ENCODE measurements at regions not wholly inside any gene's neighbourhood (a gene's known extent, or its start where the extent isn't known, plus 50 kb on each side); places are given as distances from the start of the nearest gene placed in this dataset.

DNA sequence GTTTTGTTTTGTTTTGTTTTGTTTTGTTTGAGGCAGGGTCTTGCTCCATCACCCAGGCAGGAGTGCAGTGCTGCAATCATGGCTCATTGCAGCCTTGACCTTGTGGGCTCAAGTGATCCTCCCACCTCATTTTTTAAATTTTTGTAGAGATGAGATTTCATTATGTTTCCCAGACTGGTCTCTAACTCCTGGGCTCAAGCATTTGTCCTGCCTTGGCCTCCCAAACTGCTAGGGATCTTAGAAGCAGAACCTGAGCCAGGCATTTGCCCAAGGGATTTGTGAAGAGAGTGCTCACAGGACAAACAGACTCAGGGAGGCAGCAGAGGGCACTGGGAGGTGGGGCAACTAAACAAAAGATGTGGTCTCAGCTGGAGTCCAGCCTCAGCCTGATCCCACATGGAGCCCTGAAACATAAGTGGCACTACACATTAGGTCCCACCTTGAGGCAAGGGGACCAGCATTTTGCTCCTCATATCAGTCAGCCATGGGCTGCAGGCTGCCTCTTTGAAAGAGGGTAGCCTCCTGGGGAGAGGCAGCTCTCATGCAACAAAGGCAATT is 86.2 kb upstream of the CMKLR1 start:
- TF ChIP-seq JUN (CRISPR knock-in tag; IDR thresholded peaks at IDR 0.05) (no peak), GPN1 (CRISPR knock-in tag; IDR thresholded peaks at IDR 0.05; ENCODE audit: borderline replicate concordance) (no peak), KLF9 (CRISPR knock-in tag; IDR thresholded peaks at IDR 0.05; ENCODE audit: low read depth) (no peak), MTF1 (CRISPR knock-in tag; IDR thresholded peaks at IDR 0.05) (no peak), ZNF672 (CRISPR knock-in tag; IDR thresholded peaks at IDR 0.05) (no peak), TOPORS (CRISPR knock-in tag; IDR thresholded peaks at IDR 0.05) (no peak), ZNF766 (CRISPR knock-in tag; IDR thresholded peaks at IDR 0.05; ENCODE audit: borderline replicate concordance) (no peak), MIER3 (CRISPR knock-in tag; IDR thresholded peaks at IDR 0.05; ENCODE audit: borderline replicate concordance) (no peak)
- TF ChIP-seq, protein P1, sequence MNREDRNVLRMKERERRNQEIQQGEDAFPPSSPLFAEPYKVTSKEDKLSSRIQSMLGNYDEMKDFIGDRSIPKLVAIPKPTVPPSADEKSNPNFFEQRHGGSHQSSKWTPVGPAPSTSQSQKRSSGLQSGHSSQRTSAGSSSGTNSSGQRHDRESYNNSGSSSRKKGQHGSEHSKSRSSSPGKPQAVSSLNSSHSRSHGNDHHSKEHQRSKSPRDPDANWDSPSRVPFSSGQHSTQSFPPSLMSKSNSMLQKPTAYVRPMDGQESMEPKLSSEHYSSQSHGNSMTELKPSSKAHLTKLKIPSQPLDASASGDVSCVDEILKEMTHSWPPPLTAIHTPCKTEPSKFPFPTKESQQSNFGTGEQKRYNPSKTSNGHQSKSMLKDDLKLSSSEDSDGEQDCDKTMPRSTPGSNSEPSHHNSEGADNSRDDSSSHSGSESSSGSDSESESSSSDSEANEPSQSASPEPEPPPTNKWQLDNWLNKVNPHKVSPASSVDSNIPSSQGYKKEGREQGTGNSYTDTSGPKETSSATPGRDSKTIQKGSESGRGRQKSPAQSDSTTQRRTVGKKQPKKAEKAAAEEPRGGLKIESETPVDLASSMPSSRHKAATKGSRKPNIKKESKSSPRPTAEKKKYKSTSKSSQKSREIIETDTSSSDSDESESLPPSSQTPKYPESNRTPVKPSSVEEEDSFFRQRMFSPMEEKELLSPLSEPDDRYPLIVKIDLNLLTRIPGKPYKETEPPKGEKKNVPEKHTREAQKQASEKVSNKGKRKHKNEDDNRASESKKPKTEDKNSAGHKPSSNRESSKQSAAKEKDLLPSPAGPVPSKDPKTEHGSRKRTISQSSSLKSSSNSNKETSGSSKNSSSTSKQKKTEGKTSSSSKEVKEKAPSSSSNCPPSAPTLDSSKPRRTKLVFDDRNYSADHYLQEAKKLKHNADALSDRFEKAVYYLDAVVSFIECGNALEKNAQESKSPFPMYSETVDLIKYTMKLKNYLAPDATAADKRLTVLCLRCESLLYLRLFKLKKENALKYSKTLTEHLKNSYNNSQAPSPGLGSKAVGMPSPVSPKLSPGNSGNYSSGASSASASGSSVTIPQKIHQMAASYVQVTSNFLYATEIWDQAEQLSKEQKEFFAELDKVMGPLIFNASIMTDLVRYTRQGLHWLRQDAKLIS (CRISPR knock-in tag; IDR thresholded peaks at IDR 0.05), result no peak
- TF ChIP-seq, protein P2, sequence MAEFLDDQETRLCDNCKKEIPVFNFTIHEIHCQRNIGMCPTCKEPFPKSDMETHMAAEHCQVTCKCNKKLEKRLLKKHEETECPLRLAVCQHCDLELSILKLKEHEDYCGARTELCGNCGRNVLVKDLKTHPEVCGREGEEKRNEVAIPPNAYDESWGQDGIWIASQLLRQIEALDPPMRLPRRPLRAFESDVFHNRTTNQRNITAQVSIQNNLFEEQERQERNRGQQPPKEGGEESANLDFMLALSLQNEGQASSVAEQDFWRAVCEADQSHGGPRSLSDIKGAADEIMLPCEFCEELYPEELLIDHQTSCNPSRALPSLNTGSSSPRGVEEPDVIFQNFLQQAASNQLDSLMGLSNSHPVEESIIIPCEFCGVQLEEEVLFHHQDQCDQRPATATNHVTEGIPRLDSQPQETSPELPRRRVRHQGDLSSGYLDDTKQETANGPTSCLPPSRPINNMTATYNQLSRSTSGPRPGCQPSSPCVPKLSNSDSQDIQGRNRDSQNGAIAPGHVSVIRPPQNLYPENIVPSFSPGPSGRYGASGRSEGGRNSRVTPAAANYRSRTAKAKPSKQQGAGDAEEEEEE (CRISPR knock-in tag; IDR thresholded peaks at IDR 0.05; ENCODE audit: borderline replicate concordance), result no peak
- TF ChIP-seq, protein P3, sequence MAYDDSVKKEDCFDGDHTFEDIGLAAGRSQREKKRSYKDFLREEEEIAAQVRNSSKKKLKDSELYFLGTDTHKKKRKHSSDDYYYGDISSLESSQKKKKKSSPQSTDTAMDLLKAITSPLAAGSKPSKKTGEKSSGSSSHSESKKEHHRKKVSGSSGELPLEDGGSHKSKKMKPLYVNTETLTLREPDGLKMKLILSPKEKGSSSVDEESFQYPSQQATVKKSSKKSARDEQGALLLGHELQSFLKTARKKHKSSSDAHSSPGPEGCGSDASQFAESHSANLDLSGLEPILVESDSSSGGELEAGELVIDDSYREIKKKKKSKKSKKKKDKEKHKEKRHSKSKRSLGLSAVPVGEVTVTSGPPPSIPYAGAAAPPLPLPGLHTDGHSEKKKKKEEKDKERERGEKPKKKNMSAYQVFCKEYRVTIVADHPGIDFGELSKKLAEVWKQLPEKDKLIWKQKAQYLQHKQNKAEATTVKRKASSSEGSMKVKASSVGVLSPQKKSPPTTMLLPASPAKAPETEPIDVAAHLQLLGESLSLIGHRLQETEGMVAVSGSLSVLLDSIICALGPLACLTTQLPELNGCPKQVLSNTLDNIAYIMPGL (CRISPR knock-in tag; IDR thresholded peaks at IDR 0.05; ENCODE audit: borderline replicate concordance in 1 of 2, low read depth in 1 of 2), result no peak
- TF ChIP-seq, protein P4, sequence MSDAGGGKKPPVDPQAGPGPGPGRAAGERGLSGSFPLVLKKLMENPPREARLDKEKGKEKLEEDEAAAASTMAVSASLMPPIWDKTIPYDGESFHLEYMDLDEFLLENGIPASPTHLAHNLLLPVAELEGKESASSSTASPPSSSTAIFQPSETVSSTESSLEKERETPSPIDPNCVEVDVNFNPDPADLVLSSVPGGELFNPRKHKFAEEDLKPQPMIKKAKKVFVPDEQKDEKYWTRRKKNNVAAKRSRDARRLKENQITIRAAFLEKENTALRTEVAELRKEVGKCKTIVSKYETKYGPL (CRISPR knock-in tag; IDR thresholded peaks at IDR 0.05), result no peak
- TF ChIP-seq, protein P5, sequence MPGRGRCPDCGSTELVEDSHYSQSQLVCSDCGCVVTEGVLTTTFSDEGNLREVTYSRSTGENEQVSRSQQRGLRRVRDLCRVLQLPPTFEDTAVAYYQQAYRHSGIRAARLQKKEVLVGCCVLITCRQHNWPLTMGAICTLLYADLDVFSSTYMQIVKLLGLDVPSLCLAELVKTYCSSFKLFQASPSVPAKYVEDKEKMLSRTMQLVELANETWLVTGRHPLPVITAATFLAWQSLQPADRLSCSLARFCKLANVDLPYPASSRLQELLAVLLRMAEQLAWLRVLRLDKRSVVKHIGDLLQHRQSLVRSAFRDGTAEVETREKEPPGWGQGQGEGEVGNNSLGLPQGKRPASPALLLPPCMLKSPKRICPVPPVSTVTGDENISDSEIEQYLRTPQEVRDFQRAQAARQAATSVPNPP (CRISPR knock-in tag; IDR thresholded peaks at IDR 0.05), result no peak
- ATAC-seq, result no peak
- Histone ChIP-seq H2AFZ (ENCODE audit: low read length) (no peak overlapping the region), H3K4me1 (ENCODE audit: insufficient read depth, low read length) (no peaks in the 10 kb centered on the region), H3K9ac (ENCODE audit: insufficient read depth, low read depth, low read length) (no peak overlapping the region), H3K27ac (ENCODE audit: extremely low read length, insufficient read depth, low read length) (no peak overlapping the region), H3K4me2 (ENCODE audit: low read depth, low read length) (no peak overlapping the region), H4K20me1 (ENCODE audit: insufficient read depth, low read length) (no peaks in the 10 kb centered on the region), H3K9me3 (ENCODE audit: low read length) (no peaks in the 10 kb centered on the region), H3K4me3 (replicated peaks in 1 of 3; ENCODE audit: insufficient read depth in 1 of 3, low read depth in 2 of 3, low read length in 3 of 3) (no peak overlapping the region), H3K79me2 (ENCODE audit: insufficient read depth, low read length) (no peaks in the 10 kb centered on the region), H3K27me3 (ENCODE audit: control insufficient read depth in 1 of 2, insufficient read depth in 2 of 2, low read length in 2 of 2) (0 out of 5 replicates have a peak, but pooled peaks cover 0 to 17% of the 10 kb centered on the region in 2 experiments), H3K36me3 (replicated peaks in 1 of 2; ENCODE audit: control insufficient read depth in 1 of 2, insufficient read depth in 2 of 2, low read length in 2 of 2) (no peaks in the 10 kb centered on the region)
- intact Hi-C loops (cut with micrococcal nuclease; ENCODE audit: unreplicated experiment), result no loop called here
- ChIA-PET POLR2A (no interaction called here), CTCF (ENCODE audit: low intra/inter-chr PET ratio, low total read pairs) (no interaction called here)
- no peak for FAIRE-seq
- in situ Hi-C loops (cut with HindIII; ENCODE audit: extremely low pct_ligation_motif_present, low pct_unique_long_range_greater_than_20kb), result no loop called here
- no peak for DNase-seq (ENCODE audit: low spot score)
- no TSS peak for BruUV-seq (replicated peaks)
